ENCODE measurements at regions not wholly inside any gene's neighbourhood (a gene's known extent, or its start where the extent isn't known, plus 50 kb on each side); places are given as distances from the start of the nearest gene placed in this dataset.

DNA sequence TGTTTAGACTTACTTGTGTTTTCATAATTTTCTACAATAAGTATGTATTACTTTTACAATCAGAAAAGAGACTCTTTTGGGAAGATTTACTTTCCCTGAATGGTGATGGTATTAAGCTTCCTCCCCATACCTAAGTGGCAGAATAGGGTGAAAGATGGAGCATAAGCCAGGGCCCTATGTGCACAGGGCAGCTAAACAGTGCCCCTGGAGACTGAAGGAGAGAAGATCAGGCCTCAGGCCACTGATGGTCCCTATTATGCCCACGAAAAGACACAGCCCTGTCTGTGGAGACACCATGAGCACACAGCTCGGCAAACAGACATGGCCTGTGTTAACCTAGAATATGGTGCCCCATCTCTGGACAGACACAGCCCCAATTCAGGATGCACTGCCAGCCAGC is 139.4 kb downstream of the OAT start:
- TF ChIP-seq CTCF (IDR thresholded peaks at IDR 0.05) (no peak), POLR2A (IDR thresholded peaks at IDR 0.05) (no peak)
